OCI-LY1 (cell line): ENCODE measurements at regions not wholly inside any gene's neighbourhood (a gene's known extent, or its start where the extent isn't known, plus 50 kb on each side); places are given as distances from the start of the nearest gene placed in this dataset.

ENCODE experiments used
- EZH2 ChIP-seq: fragments of 200-600 bp; sonication (generic), shearing (Covaris generic); IDR thresholded peaks from 2 replicates; pipeline ENCODE4 v1.8.0; 2017; ENCODE audit warnings: borderline replicate concordance, mixed run types, mild to moderate bottlenecking, antibody characterized with exemption, low read length, moderate library complexity, mixed read lengths
- TF ChIP-seq, protein P1 (sequence below): fragments of 200-600 bp; sonication (generic), shearing (Covaris generic); IDR thresholded peaks from 2 replicates; pipeline ENCODE4 v1.5.1; 2017; ENCODE audit warnings: mild to moderate bottlenecking, antibody characterized with exemption, low read length, moderate library complexity, mixed read lengths

DNA sequence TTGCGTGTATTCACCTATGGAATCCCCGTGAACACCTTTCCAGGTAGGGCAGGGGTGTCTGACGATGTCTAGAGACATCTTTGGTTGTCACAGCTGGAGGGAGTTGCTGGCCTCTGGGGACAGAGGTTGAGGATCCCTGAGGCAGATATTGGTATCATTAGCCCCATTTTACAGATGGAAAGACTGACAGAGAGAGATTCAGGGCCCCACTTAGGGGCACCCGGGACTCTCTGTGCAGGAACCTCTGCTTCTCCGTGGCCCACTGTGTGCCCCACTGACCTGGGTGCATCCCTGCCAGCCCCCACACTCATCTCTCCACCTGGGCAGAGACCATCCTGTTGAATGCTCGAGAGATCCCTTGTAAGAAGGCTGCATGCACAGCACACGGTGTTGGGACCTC lies 111.2 kb downstream of the EDN3 start:
- TF ChIP-seq, protein P1, sequence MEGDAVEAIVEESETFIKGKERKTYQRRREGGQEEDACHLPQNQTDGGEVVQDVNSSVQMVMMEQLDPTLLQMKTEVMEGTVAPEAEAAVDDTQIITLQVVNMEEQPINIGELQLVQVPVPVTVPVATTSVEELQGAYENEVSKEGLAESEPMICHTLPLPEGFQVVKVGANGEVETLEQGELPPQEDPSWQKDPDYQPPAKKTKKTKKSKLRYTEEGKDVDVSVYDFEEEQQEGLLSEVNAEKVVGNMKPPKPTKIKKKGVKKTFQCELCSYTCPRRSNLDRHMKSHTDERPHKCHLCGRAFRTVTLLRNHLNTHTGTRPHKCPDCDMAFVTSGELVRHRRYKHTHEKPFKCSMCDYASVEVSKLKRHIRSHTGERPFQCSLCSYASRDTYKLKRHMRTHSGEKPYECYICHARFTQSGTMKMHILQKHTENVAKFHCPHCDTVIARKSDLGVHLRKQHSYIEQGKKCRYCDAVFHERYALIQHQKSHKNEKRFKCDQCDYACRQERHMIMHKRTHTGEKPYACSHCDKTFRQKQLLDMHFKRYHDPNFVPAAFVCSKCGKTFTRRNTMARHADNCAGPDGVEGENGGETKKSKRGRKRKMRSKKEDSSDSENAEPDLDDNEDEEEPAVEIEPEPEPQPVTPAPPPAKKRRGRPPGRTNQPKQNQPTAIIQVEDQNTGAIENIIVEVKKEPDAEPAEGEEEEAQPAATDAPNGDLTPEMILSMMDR: no peak
- TF ChIP-seq EZH2: no peak
